ENCODE measurements at regions not wholly inside any gene's neighbourhood (a gene's known extent, or its start where the extent isn't known, plus 50 kb on each side); places are given as distances from the start of the nearest gene placed in this dataset.

GRCh38 chr7:33711231-33712019 is 193.9 kb upstream of the BMPER start:
- peaks cover 11% of the 10 kb centered on the region for H3K27me3 Mint-ChIP-seq
- ChIA-PET CTCF (no interaction called here), POLR2A (no interaction called here)
- H3K4me1 Mint-ChIP-seq: no peaks in the 10 kb centered on the region
- 93% methylated on average over 3 of the region's 6 CpGs for WGBS (ENCODE audit: insufficient coverage)
- Histone ChIP-seq H3K79me2 (ENCODE audit: control insufficient read depth, insufficient read depth, low read length) (no peaks in the 10 kb centered on the region), H3K9me3 (ENCODE audit: control extremely low read depth in 1 of 3, control insufficient read depth in 2 of 3, insufficient read depth in 1 of 3, low read length in 2 of 3) (no peaks in the 10 kb centered on the region), H3K27ac (ENCODE audit: low read length in 2 of 2) (no peak overlapping the region), H3K9ac (ENCODE audit: low read length) (no peak overlapping the region), H4K20me1 (ENCODE audit: control insufficient read depth, insufficient read depth, low read length, poor library complexity, severe bottlenecking) (no peaks in the 10 kb centered on the region), H3K4me2 (replicated peaks; ENCODE audit: low read depth, low read length, poor library complexity, severe bottlenecking) (no peak overlapping the region), H3K36me3 (replicated peaks in 1 of 2; ENCODE audit: control extremely low read depth in 1 of 2, control insufficient read depth in 1 of 2, extremely low read depth in 1 of 2, insufficient read depth in 2 of 2, low read length in 1 of 2) (no peaks in the 10 kb centered on the region), H3K4me1 (ENCODE audit: control insufficient read depth in 2 of 2, insufficient read depth in 2 of 2, low read length in 2 of 2) (no peaks in the 10 kb centered on the region), H3K27me3 (replicated peaks in 1 of 4; ENCODE audit: control extremely low read depth in 1 of 4, control insufficient read depth in 3 of 4, insufficient read depth in 4 of 4, low read length in 3 of 4) (no peaks in the 10 kb centered on the region), H3K4me3 (ENCODE audit: control extremely low read depth in 1 of 5, extremely low read depth in 1 of 5, insufficient read depth in 1 of 5, low read depth in 2 of 5, low read length in 4 of 5) (no peak overlapping the region), H2AFZ (ENCODE audit: insufficient read depth, low read depth, low read length, poor library complexity, severe bottlenecking) (no peak overlapping the region)
- intact Hi-C loops (cut with micrococcal nuclease): no loop called here
- no peak overlapping the region for H3K4me3 Mint-ChIP-seq
- H3K9me3 Mint-ChIP-seq (ENCODE audit: insufficient read depth): no peaks in the 10 kb centered on the region
- no peak for TF ChIP-seq EZH2 (IDR thresholded peaks at IDR 0.05; ENCODE audit: borderline replicate concordance, insufficient read depth, low read depth, low read length, poor library complexity, severe bottlenecking)
- TF ChIP-seq, protein P1, sequence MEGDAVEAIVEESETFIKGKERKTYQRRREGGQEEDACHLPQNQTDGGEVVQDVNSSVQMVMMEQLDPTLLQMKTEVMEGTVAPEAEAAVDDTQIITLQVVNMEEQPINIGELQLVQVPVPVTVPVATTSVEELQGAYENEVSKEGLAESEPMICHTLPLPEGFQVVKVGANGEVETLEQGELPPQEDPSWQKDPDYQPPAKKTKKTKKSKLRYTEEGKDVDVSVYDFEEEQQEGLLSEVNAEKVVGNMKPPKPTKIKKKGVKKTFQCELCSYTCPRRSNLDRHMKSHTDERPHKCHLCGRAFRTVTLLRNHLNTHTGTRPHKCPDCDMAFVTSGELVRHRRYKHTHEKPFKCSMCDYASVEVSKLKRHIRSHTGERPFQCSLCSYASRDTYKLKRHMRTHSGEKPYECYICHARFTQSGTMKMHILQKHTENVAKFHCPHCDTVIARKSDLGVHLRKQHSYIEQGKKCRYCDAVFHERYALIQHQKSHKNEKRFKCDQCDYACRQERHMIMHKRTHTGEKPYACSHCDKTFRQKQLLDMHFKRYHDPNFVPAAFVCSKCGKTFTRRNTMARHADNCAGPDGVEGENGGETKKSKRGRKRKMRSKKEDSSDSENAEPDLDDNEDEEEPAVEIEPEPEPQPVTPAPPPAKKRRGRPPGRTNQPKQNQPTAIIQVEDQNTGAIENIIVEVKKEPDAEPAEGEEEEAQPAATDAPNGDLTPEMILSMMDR (IDR thresholded peaks at IDR 0.05): no peak
- no peak overlapping the region for H3K27ac Mint-ChIP-seq
- ATAC-seq (ENCODE audit: low read depth): no peak
- DNase-seq: no peak

DNA sequence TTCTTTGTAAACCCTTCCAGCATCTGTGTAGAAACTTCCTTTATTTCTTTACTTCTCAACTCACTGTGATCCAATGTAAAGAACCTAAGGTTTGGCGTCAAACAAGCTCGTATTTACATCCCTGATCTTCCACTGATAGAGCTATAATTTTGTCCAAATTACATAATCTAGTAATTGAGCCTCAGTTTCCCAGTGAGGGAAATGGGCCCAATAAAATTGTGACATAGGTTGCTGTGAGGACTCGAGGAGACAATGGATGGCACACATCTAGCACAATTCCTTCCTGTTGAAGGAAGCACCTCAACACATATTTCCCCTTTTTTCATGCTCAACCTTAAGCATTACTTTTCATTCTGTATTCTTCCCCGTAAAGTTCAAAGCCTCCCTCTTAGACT is 193.3 kb upstream of the BMPER start:
- Mint-ChIP-seq H3K9me3 (ENCODE audit: insufficient read depth) (no peaks in the 10 kb centered on the region), H3K4me1 (no peaks in the 10 kb centered on the region), H3K27me3 (peaks cover 12% of the 10 kb centered on the region), H3K27ac (no peak overlapping the region), H3K4me3 (no peak overlapping the region)
- WGBS (ENCODE audit: insufficient coverage): 83% methylated on average over 3 of the region's 4 CpGs
- ChIA-PET CTCF (no interaction called here), POLR2A (no interaction called here)
- Histone ChIP-seq H3K79me2 (ENCODE audit: control insufficient read depth, insufficient read depth, low read length) (no peaks in the 10 kb centered on the region), H3K36me3 (replicated peaks in 1 of 2; ENCODE audit: control extremely low read depth in 1 of 2, control insufficient read depth in 1 of 2, extremely low read depth in 1 of 2, insufficient read depth in 2 of 2, low read length in 1 of 2) (no peaks in the 10 kb centered on the region), H3K4me1 (ENCODE audit: control insufficient read depth in 2 of 2, insufficient read depth in 2 of 2, low read length in 2 of 2) (no peaks in the 10 kb centered on the region), H3K27me3 (replicated peaks in 1 of 4; ENCODE audit: control extremely low read depth in 1 of 4, control insufficient read depth in 3 of 4, insufficient read depth in 4 of 4, low read length in 3 of 4) (no peaks in the 10 kb centered on the region), H3K4me2 (replicated peaks; ENCODE audit: low read depth, low read length, poor library complexity, severe bottlenecking) (no peak overlapping the region), H3K27ac (ENCODE audit: low read length in 2 of 2) (no peak overlapping the region), H2AFZ (ENCODE audit: insufficient read depth, low read depth, low read length, poor library complexity, severe bottlenecking) (no peak overlapping the region), H3K9ac (ENCODE audit: low read length) (no peak overlapping the region), H4K20me1 (ENCODE audit: control insufficient read depth, insufficient read depth, low read length, poor library complexity, severe bottlenecking) (no peaks in the 10 kb centered on the region), H3K4me3 (ENCODE audit: control extremely low read depth in 1 of 5, extremely low read depth in 1 of 5, insufficient read depth in 1 of 5, low read depth in 2 of 5, low read length in 4 of 5) (no peak overlapping the region), H3K9me3 (ENCODE audit: control extremely low read depth in 1 of 3, control insufficient read depth in 2 of 3, insufficient read depth in 1 of 3, low read length in 2 of 3) (no peaks in the 10 kb centered on the region)
- no peak for TF ChIP-seq EZH2 (IDR thresholded peaks at IDR 0.05; ENCODE audit: borderline replicate concordance, insufficient read depth, low read depth, low read length, poor library complexity, severe bottlenecking)
- TF ChIP-seq, protein P1 (IDR thresholded peaks at IDR 0.05): no peak
- intact Hi-C loops (cut with micrococcal nuclease): no loop called here
- DNase-seq (no peak), ATAC-seq (ENCODE audit: low read depth) (no peak)
